Activated T-helper 2 cell treated with anti-CD3 and anti-CD28 coated beads, Interferon-gamma antibody, Interleukin-2, Interleukin-4, amounts not matched to agents 10 μg/mL and 5 μg/mL and 100 μg/mL, durations not matched to agents 14 hours and 24 hours and 36 hours (primary cell): ENCODE measurements at regions not wholly inside any gene's neighbourhood (a gene's known extent, or its start where the extent isn't known, plus 50 kb on each side); places are given as distances from the start of the nearest gene placed in this dataset.

Experiments used
- DNase-seq: peaks from one replicate; pipeline ENCODE4 v3.0.0; 2021; ENCODE audit warnings: low spot score
- H3K27ac Mint-ChIP-seq: one replicate; pipeline ENCODE4 v1.8.0; 2021; ENCODE audit warnings: mixed read lengths
- H3K27me3 Mint-ChIP-seq: one replicate; pipeline ENCODE4 v1.8.0; 2021; ENCODE audit warnings: low read depth, mixed read lengths
- H3K36me3 Mint-ChIP-seq: one replicate; pipeline ENCODE4 v1.8.0; 2021; ENCODE audit warnings: low read depth, mixed read lengths
- H3K4me1 Mint-ChIP-seq: one replicate; pipeline ENCODE4 v1.8.0; 2021; ENCODE audit warnings: low read depth, mixed read lengths
- H3K4me3 Mint-ChIP-seq: one replicate; pipeline ENCODE4 v1.8.0; 2021; ENCODE audit warnings: low read depth, mild to moderate bottlenecking, moderate library complexity, mixed read lengths
- H3K9me3 Mint-ChIP-seq: one replicate; pipeline ENCODE4 v1.8.0; 2021; ENCODE audit warnings: mixed read lengths
- intact Hi-C: fragments of 100-400 bp; cut with micrococcal nuclease; formaldehyde crosslinking; loops from one replicate; pipeline ENCODE4 v1.15.1; 2023

GRCh38 chr11:103824116-103824515 lies 212.3 kb upstream of the DDI1 start:
- Mint-ChIP-seq H3K27ac (no peak overlapping the region), H3K27me3 (no peaks in the 10 kb centered on the region), H3K9me3 (peaks cover 4% of the 10 kb centered on the region), H3K36me3 (no peaks in the 10 kb centered on the region), H3K4me3 (no peak overlapping the region), H3K4me1 (no peaks in the 10 kb centered on the region)
- intact Hi-C loops, result no loop called here
- DNase-seq, result no peak

- H3K4me1 Mint-ChIP-seq, result no peaks in the 10 kb centered on the region
- no peak for DNase-seq
- peaks cover 9% of the 10 kb centered on the region for H3K9me3 Mint-ChIP-seq
- H3K4me3 Mint-ChIP-seq, result no peak overlapping the region
- no peaks in the 10 kb centered on the region for H3K36me3 Mint-ChIP-seq
- no peak overlapping the region for H3K27ac Mint-ChIP-seq
- intact Hi-C loops, result no loop called here
- H3K27me3 Mint-ChIP-seq, result no peaks in the 10 kb centered on the region
These were observed 211.0 kb upstream of the DDI1 start for GRCh38 chr11:103825469-103825868.

- no peaks in the 10 kb centered on the region for H3K27me3 Mint-ChIP-seq
- no peaks in the 10 kb centered on the region for H3K36me3 Mint-ChIP-seq
- H3K9me3 Mint-ChIP-seq, result peaks cover 5% of the 10 kb centered on the region
- no peak for DNase-seq
- H3K27ac Mint-ChIP-seq, result no peak overlapping the region
- intact Hi-C loops, result no loop called here
- no peaks in the 10 kb centered on the region for H3K4me1 Mint-ChIP-seq
- no peak overlapping the region for H3K4me3 Mint-ChIP-seq
These were observed 209.6 kb upstream of the DDI1 start for GRCh38 chr11:103826856-103827255.

GRCh38 chr11:103829596-103829995 lies 206.8 kb upstream of the DDI1 start:
- no peaks in the 10 kb centered on the region for H3K4me1 Mint-ChIP-seq
- H3K27me3 Mint-ChIP-seq, result no peaks in the 10 kb centered on the region
- DNase-seq, result no peak
- H3K27ac Mint-ChIP-seq, result no peak overlapping the region
- H3K4me3 Mint-ChIP-seq, result no peak overlapping the region
- intact Hi-C loops, result no loop called here
- H3K36me3 Mint-ChIP-seq, result no peaks in the 10 kb centered on the region
- H3K9me3 Mint-ChIP-seq, result peaks cover 5% of the 10 kb centered on the region

- Mint-ChIP-seq H3K4me1 (no peaks in the 10 kb centered on the region), H3K36me3 (no peaks in the 10 kb centered on the region), H3K4me3 (no peak overlapping the region), H3K27me3 (no peaks in the 10 kb centered on the region), H3K9me3 (peaks cover 5% of the 10 kb centered on the region), H3K27ac (no peak overlapping the region)
- intact Hi-C loops, result no loop called here
- no peak for DNase-seq
These were observed 206.2 kb upstream of the DDI1 start for GRCh38 chr11:103830205-103830604.

- Mint-ChIP-seq H3K27ac (no peak overlapping the region), H3K9me3 (peaks cover 5% of the 10 kb centered on the region), H3K36me3 (no peaks in the 10 kb centered on the region), H3K27me3 (no peaks in the 10 kb centered on the region), H3K4me3 (no peak overlapping the region), H3K4me1 (no peaks in the 10 kb centered on the region)
- no peak for DNase-seq
- intact Hi-C loops, result no loop called here
These were observed 203.7 kb upstream of the DDI1 start for GRCh38 chr11:103832762-103833161.

GRCh38 chr11:103842191-103842590 lies 194.2 kb upstream of the DDI1 start:
- no peaks in the 10 kb centered on the region for H3K36me3 Mint-ChIP-seq
- H3K27me3 Mint-ChIP-seq, result no peaks in the 10 kb centered on the region
- H3K9me3 Mint-ChIP-seq, result no peaks in the 10 kb centered on the region
- H3K27ac Mint-ChIP-seq, result no peak overlapping the region
- no peak overlapping the region for H3K4me3 Mint-ChIP-seq
- DNase-seq, result no peak
- intact Hi-C loops, result no loop called here
- H3K4me1 Mint-ChIP-seq, result no peaks in the 10 kb centered on the region

GRCh38 chr11:103842795-103843194 lies 193.6 kb upstream of the DDI1 start:
- DNase-seq, result no peak
- no peaks in the 10 kb centered on the region for H3K36me3 Mint-ChIP-seq
- H3K27me3 Mint-ChIP-seq, result no peaks in the 10 kb centered on the region
- H3K27ac Mint-ChIP-seq, result no peak overlapping the region
- H3K4me1 Mint-ChIP-seq, result no peaks in the 10 kb centered on the region
- intact Hi-C loops, result no loop called here
- no peaks in the 10 kb centered on the region for H3K9me3 Mint-ChIP-seq
- H3K4me3 Mint-ChIP-seq, result no peak overlapping the region

- Mint-ChIP-seq H3K9me3 (no peaks in the 10 kb centered on the region), H3K36me3 (no peaks in the 10 kb centered on the region)
These were observed 191.9 kb upstream of the DDI1 start for GRCh38 chr11:103844327-103845215.

GRCh38 chr11:103845331-103845730 lies 191.1 kb upstream of the DDI1 start:
- DNase-seq, result no peak
- Mint-ChIP-seq H3K36me3 (no peaks in the 10 kb centered on the region), H3K27ac (no peak overlapping the region), H3K9me3 (no peaks in the 10 kb centered on the region), H3K4me3 (no peak overlapping the region), H3K4me1 (no peaks in the 10 kb centered on the region), H3K27me3 (no peaks in the 10 kb centered on the region)
- intact Hi-C loops, result no loop called here

More at GRCh38 chr11:103844327-103845215, 191.9 kb upstream of the DDI1 start:
- Mint-ChIP-seq H3K27me3 (no peaks in the 10 kb centered on the region), H3K4me1 (no peaks in the 10 kb centered on the region), H3K27ac (no peak overlapping the region), H3K4me3 (no peak overlapping the region)
- intact Hi-C loops, result no loop called here
- DNase-seq, result no peak

- H3K27me3 Mint-ChIP-seq, result no peaks in the 10 kb centered on the region
- H3K4me1 Mint-ChIP-seq, result no peaks in the 10 kb centered on the region
- H3K36me3 Mint-ChIP-seq, result no peaks in the 10 kb centered on the region
These were observed 187.8 kb upstream of the DDI1 start for GRCh38 chr11:103848686-103849085.

GRCh38 chr11:103849366-103849765 lies 187.1 kb upstream of the DDI1 start:
- no peak for DNase-seq
- Mint-ChIP-seq H3K4me3 (no peak overlapping the region), H3K9me3 (no peaks in the 10 kb centered on the region), H3K36me3 (no peaks in the 10 kb centered on the region), H3K27me3 (no peaks in the 10 kb centered on the region), H3K27ac (no peak overlapping the region), H3K4me1 (no peaks in the 10 kb centered on the region)
- intact Hi-C loops, result no loop called here

More at GRCh38 chr11:103848686-103849085, 187.8 kb upstream of the DDI1 start:
- Mint-ChIP-seq H3K27ac (no peak overlapping the region), H3K9me3 (no peaks in the 10 kb centered on the region), H3K4me3 (no peak overlapping the region)
- no peak for DNase-seq
- intact Hi-C loops, result no loop called here

GRCh38 chr11:103850419-103851165 lies 185.8 kb upstream of the DDI1 start:
- no peak for DNase-seq
- no peaks in the 10 kb centered on the region for H3K4me1 Mint-ChIP-seq
- peaks cover 4% of the 10 kb centered on the region for H3K9me3 Mint-ChIP-seq
- intact Hi-C loops, result no loop called here
- no peak overlapping the region for H3K27ac Mint-ChIP-seq
- H3K27me3 Mint-ChIP-seq, result no peaks in the 10 kb centered on the region
- H3K36me3 Mint-ChIP-seq, result no peaks in the 10 kb centered on the region
- H3K4me3 Mint-ChIP-seq, result no peak overlapping the region
